NCI-H1092 (cell line): ENCODE measurements at regions not wholly inside any gene's neighbourhood (a gene's known extent, or its start where the extent isn't known, plus 50 kb on each side); places are given as distances from the start of the nearest gene placed in this dataset.
A peak's percentile ranks its signal among the peaks of the same experiment; 100 is the strongest.

Source experiments
- DNase-seq: peaks from one replicate; lab custom pipeline; 2025; lab: John Stamatoyannopoulos, UW

- no peak for DNase-seq
Observed at GRCh38 chr20:54272901-54273488, 65.1 kb downstream of the PFDN4 start.

- DNase-seq = no peak
Observed at GRCh38 chr20:54275359-54276111, 67.6 kb downstream of the PFDN4 start.

- no peak for DNase-seq
Observed at GRCh38 chr20:54276577-54277169, 68.8 kb downstream of the PFDN4 start.

- DNase-seq = no peak
Observed at GRCh38 chr20:54278262-54278661, 70.4 kb downstream of the PFDN4 start.

- DNase-seq = no peak
Observed at GRCh38 chr20:54282625-54283024, 74.7 kb downstream of the PFDN4 start.

- no peak for DNase-seq
Observed at GRCh38 chr20:54283253-54283652, 75.4 kb downstream of the PFDN4 start.

GRCh38 chr20:54284928-54285704 lies 77.2 kb downstream of the PFDN4 start:
- no peak for DNase-seq

- no peak for DNase-seq
Observed at GRCh38 chr20:54290636-54291035, 82.7 kb downstream of the PFDN4 start.

GRCh38 chr20:54291339-54292010 lies 83.6 kb downstream of the PFDN4 start:
- no peak for DNase-seq

GRCh38 chr20:54292185-54292584 lies 84.3 kb downstream of the PFDN4 start:
- DNase-seq = no peak

- peak; percentile 31 for DNase-seq
Observed at GRCh38 chr20:54293526-54293925, 85.6 kb downstream of the PFDN4 start.

GRCh38 chr20:54294094-54294493 lies 86.2 kb downstream of the PFDN4 start:
- no peak for DNase-seq

- DNase-seq = no peak
Observed at GRCh38 chr20:54295686-54296085, 87.8 kb downstream of the PFDN4 start.

GRCh38 chr20:54305421-54305820 lies 97.5 kb downstream of the PFDN4 start:
- no peak for DNase-seq

- no peak for DNase-seq
Observed at GRCh38 chr20:54306985-54307710, 99.3 kb downstream of the PFDN4 start.

GRCh38 chr20:54308804-54309203 lies 100.9 kb downstream of the PFDN4 start:
- DNase-seq = no peak

- no peak for DNase-seq
Observed at GRCh38 chr20:54318892-54319291, 111.0 kb downstream of the PFDN4 start.

GRCh38 chr20:54320148-54320607 lies 112.3 kb downstream of the PFDN4 start:
- DNase-seq = no peak

- DNase-seq = no peak
Observed at GRCh38 chr20:54321352-54322087, 113.6 kb downstream of the PFDN4 start.

GRCh38 chr20:54323227-54323734 lies 115.4 kb downstream of the PFDN4 start:
- DNase-seq = no peak
